ENCODE measurements at regions not wholly inside any gene's neighbourhood (a gene's known extent, or its start where the extent isn't known, plus 50 kb on each side); places are given as distances from the start of the nearest gene placed in this dataset.
A peak's percentile ranks its signal among the peaks of the same experiment; 100 is the strongest.

DNA sequence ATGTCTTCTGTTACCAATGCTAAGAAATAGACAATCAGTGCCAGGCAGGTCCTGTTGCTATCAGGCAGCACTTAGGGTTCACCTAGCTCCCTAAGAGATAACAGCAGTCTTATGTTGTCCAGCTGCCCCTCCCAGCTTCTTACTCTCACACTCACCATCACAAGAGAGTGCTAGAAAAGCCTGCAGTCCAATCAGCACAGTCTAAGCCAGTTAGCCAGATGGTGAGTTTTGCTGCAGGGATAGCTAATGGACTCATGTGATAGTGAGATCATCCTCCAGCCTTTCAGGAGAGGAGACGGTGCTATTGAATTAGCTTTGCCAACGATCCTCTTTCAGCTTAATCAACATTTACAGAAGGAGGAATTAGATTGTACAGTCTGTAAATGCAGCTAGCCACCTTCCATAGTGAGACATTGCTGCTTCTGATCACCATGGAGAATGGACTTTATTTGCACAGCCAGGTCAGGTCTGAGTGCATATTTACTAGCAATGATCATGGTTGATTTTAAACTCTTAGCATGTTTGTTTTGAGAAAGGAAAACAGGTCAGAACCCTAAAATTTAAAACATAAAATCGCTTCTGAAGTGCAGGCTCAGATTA, 438.3 kb downstream of the CENPC start:
- no peak for DNase-seq

DNA sequence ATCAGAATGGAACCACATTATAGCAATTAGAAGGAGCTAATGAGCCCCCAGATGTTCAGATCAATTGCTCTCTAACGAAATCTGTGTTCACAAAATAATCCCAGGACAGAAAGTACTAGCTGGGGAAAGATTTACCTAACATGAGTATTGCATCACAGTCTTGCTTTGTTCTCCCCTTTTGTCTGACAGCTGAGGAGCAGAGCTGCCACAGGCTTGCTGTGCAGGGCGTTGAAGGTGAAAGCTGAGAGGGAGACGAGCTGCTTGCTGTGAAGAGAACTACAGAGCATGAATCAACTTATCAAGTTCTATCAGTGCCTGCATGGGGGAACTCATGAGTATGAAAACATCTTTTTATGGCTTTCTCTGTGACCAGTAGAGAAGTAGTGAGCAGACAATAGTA, 441.2 kb downstream of the CENPC start:
- DNase-seq, result no peak

DNA sequence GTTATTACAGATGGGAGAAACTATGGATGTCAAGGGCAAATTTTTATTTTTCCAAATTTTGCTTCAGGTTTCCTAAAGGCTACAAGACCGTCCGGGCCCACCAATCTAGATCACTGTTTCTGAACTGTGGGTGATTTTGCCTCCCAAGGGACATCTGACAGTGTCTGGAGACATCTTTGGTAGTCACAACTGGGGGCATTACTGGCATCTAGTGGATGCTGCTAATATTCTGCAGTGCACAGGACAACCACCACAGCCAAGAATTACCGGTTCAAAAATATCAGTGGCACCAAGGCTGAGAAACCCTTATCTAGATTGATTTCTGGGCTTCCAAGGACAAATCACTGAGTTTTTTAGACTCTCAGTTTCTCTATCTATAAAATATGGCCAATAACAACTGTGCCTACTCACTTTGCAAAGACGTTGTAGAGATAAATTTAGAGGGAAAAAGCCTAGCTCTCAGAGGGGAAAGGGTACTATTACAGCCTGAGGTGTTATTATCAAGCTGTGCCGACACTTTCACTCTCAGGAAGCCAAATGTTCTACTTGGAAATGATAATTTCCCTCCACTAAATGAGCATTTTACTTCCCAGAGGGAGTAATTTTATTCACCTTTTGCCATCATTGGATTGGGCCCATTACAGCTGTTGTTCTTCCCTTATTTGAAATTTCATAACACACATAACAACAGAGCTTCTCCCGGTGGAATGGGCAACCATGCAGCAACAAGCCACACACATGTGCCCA, 442.1 kb downstream of the CENPC start:
- DNase-seq, result peak; percentile 23

DNA sequence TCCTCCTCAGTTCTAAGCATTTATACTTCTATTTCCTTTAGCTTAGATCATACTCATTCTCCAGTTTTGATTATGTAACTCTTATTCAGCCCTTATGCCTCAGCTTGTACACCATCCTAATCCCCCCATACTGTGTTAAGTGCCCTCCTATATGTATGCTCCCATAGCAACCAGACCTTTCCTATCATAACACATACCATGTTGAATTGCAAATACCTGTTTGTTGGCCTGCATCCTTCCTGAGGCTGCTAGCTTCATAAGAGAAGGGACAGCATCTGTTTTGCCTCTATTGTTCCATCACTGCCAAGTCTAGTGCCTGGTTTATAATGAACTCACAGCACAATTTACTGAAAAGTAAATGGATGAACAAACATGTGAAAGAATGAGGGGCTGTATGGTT, 443.7 kb downstream of the CENPC start:
- no peak for DNase-seq

DNA sequence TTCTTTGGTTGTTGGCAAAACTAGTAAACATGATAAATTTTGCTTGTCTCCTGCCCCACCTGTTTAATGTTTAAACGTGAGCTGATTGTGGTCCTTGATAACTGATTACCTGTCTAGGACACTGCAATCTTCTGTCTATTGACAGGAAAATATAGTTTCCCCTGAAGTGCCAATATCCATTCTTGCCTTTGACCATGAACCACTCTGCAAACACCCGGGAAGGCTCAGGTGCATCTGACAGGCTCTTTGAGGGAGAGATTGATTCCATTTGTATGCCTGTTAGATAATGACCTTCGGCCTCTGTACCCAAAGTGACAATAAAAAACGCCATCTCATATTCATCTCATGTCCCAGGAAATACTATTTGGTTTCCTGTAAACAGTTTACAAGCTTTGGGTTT, 453.0 kb downstream of the CENPC start:
- DNase-seq, result no peak

DNA sequence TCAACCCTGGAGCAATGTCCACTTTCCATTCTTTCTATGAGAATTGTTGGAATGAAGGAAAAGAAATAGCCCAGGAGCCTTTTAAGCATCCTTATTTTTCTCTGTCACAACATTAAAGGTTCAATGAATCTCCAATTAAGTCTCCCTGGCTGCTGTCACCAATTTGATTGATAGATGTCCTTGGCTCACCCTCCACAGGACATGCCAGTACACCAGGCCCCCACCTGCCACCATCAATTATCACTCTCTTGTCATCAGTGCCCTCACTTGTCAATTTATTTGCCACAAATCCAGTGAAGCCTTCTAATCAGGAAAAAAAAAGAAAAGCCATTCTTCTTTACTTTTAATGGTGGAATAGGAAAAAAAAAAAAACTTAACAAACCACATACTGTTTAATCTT, 453.6 kb downstream of the CENPC start:
- DNase-seq, result no peak

DNA sequence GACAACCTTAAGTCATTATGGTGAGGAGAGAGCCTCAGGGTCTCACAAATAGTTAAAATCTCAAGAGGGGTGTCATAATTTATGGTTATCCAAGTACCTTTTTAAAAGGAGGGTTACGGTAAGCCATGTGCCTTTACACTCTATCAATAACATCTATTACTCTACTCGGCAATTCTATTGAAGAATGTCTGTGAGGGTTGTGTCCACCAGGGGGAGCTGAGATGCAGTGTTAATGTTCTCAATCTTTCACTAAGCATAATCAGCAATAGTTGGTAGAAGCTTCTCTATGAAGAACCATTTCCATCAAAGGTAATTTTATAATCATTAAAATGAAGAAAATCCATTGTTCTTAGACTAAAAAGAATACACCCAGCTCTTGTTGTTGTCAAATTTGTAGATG, 457.4 kb downstream of the CENPC start:
- peak; percentile 37 for DNase-seq

DNA sequence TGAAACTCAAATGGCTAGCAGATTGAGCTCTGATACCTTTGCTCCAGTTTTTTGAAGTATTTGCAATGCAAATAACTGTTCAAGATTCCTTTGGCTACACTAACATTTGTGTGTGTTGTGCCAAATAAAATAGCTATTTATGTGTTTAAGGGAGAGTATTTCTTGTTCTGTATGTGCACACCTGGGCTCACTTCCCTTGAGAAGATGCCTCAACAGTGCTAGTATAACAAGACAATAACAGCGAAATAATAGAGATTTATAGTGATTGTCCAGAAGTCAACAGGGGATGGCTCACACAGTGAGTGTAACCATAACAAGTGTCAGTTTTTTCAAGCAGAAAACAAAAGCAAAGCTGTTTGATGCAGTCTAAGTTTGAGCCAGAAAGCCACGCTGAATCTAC, 460.5 kb downstream of the CENPC start:
- DNase-seq, result peak; percentile 52

DNA sequence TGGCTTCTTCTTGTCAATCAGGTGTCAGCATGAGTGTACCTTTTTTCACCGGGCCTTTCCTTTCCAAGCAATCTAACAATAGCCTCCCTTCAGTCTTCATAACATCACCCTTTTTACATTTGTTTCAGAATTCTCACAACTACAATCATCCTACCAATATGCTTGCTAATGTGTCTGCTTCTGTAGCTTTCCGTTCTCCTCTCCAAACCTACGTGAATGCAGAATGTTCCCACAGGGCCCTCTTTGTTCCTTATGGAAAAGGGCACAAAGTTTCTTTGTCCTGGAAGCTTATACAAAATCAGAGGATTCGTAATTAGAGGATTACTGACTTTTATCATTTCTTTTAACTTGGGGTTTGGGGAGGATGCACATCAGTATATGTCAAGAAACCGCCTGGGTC, 461.8 kb downstream of the CENPC start:
- peak; percentile 20 for DNase-seq

DNA sequence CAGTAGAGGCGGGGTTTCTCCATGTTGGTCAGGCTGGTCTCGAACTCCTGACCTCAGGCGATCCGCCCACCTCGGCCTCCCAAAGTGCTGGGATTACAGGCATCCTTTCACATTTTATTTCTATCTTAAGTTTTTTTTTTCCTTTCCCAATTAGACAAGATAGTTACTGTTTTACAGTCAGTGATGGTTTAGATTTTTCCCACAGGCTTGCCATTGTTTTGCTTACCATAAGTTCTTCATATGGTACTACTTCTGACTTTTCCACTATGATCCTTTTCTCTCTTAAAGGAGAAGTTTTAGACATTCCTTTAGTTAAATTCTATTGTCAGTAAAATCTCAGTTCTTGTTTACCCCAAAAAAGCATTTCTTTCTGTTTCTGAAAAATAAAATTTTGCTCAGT, 462.6 kb downstream of the CENPC start:
- DNase-seq, result no peak

DNA sequence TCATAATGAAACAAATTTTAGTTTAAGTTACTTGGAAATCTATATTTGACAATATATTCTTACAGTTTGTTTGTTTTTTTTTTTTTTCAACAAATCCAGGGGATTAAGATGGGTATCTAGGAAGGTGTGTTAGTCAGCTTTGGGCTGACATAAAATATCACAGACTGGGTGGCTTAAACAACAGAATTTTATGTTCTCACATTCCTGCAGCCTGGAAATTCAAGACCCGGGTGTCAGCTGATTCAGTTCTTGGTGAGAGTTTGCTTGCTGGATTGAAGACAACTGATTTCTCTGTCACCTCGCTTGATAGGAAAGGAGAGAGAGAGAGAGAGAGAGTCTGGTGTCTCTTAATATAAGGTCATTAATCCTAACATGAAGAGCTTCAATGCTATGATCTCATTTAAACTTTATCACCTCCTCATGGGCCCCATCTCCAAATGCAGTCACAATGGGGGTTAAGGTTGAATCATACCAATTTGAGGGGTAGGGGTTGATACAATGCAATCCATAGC, 465.2 kb downstream of the CENPC start:
- DNase-seq, result no peak

DNA sequence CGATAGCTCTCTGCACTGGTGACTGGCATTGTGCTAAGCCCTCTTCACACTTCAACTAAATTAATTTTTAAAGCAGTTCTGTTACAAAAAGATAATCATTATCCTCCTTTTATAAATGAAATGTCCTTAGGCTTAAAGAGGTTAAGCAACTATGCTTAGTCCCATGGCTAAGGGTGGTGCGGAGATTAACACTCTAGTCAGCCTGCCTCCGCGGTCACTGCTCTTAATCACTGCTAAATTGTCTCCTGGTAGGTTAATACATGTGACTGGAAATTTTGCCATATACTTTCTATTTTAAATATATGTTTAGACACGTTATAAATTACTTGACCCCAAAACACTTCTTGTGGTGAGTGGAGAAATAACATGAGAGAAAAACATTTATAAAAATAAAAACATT, 473.7 kb downstream of the CENPC start:
- no peak for DNase-seq

DNA sequence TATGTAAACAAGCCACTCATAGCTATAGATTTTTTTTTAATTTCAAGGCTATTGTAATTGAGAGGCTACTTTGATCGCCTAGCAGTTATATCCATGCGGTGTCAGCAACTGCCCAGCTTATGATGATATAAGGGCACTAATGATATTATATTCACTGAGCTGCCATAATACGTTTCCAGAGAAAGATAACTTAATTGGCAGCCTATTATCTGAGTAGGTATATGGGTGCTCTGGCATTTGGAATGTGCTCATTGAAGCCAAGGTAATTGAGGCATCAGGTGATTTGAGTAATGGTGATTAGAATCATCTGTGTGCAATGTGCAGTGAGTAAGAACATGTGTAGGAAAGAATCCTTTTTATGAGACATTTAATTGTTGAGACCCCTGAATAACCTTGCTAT, 490.0 kb downstream of the CENPC start:
- no peak for DNase-seq

DNA sequence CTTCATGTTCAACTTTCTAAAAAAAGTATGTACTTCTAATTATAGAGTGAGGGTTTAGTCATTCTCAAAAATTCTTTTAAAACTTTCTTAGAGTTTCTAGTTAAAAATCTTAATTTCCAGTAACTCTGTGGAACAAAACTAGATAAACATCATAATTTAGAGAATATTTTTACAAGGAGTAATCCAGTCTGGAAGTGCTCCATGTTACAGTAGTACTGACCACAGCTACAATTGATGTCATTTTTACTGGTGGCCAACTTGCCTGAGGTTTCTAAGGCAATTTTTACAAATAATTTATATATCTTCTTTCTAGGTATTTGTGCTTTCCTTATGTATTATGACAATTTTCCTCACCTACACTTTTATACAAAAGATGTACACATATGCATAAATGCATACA, 490.4 kb downstream of the CENPC start:
- no peak for DNase-seq

DNA sequence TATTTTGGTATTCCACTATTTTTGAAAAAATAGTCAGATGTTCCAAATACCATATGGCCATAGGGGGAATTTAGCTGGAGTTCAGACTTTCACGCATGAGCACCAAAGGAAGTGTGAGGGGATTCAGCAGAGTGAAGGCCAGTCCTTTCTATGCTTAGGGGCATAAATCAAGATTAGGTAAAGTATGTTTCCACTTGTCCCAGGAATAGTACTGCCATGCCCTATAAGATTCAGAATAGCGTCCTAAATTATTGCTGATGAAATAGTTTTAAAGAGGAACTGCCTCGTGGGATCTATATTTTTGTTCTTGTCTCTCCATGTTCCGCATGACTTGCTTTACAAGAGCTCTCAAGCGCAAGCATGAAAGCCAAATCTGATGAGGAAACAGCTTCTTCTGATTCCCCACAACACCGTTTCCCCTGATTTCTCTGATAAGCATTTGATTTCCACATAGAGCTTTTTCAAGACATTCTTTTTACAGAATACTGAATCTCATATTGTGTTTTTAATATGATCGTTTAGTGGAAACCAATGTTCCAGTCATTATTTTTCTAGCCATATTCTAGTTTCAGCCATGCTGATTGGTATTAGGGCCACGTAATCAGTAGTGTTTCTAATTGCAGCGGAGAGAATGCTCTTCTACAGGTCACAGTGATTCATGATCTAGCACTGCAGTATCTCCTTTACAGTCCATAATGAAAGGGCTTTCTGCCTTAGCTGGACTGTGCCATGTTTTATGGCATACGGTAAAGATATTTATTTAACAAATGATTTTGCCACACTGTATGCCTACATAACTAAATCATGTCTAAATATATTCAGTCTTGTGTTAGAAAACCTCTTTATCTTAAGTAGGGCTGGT, 492.3 kb downstream of the CENPC start:
- DNase-seq, result no peak

DNA sequence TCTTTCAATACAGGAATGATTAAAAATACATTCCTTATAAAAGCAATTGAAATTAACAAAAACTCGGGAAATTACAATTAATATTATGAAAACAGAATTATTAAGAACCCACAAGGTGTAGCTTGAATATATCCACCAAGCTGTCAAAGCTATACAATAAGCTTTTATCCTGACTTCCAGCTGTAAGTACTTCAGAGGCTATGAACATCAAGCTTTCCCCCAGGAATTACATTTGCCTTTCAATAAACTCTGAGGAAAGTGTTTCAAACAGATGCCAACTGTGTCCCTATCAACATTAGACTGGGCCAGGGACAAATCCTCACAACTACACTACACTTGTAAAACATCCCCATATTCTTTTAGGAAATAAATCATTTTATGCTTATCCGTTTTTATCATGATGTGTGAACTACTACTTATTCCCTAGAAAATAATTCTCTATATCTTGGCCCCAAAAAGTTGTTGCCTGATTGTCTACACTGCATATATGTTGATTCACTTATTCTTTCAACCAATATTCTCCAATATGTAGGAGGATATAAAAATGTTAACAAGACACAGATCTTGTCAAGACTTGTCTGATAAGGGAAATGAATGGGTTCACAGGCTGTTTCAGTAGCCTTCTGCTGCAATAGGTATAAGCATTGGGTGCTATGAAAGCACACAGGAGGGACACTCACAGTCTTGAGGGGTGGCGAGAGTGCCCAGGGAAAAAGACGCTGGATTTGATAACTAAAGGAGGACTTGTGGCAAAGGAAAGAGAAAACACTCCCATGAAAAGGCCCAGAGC, 494.1 kb downstream of the CENPC start:
- DNase-seq, result no peak

DNA sequence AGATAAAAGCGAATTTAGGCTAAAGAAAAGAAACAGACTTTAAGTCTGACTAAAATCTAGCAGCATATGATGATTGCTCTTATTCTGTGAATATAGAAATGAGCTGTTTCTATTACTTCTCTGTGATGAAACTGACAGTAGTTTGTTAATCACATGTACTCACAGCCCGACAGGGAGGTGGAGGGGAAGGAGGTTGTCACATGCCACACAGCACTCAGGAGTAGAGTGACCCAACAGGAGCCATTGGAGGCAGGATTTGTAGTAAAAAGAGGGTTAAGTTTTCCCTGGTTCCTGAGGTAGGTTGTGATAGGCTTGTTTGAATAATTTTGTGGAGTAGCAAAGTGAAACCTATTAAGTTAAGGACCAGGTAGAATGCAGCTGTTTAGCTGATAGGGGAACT, 495.9 kb downstream of the CENPC start:
- no peak for DNase-seq

DNA sequence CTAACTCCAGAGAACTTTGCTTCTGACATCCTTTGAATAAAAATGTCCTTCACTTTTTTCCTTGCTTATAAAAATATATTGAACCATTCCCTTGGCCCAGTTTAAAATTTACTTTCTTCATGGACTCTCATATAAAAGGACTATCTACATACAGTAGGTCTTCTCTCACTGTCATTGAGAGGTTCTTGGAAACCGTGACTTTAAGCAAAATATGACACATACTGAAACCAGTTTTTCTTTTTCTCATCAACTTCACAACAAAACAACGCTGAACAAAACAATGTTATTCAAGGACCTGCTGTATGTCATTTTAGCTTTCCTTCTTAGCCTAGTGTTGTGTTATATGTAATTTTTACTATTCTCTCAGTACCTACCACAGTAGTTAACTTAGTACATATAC, 496.8 kb downstream of the CENPC start:
- DNase-seq, result no peak

DNA sequence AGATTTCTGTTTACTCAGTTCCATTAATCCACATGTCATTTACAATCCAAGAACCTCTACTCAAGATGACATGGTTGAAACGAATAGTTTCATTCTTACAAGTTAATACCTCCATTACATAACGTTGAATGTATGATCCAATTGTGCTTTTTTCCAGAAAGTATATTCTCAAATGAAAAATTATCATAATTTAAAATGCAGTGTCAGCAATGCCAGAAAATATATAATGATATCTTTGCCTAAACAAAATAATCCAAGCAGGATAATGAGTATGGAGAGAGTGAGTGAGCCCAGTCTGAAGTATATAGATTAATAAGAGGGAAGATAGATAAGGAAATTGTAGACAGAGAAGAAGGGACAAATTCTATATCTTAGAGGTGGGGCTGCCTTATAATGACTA, 505.0 kb downstream of the CENPC start:
- DNase-seq, result no peak

DNA sequence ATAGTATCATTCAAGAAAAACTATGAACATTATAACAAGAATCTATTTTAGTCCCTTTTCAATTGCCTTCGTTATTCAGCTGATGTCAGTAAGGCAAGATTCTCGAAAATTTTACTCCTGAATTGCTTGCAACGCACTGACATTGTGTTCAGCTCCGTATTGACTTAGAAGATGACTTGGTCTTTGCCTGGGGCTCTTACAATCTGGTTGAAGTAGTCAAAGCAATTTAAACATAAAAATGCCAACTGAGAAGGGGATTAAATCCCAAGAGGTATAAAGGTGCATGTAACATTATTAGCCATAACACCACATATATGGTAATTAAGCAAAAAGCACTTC, 507.1 kb downstream of the CENPC start:
- DNase-seq, result no peak

DNA sequence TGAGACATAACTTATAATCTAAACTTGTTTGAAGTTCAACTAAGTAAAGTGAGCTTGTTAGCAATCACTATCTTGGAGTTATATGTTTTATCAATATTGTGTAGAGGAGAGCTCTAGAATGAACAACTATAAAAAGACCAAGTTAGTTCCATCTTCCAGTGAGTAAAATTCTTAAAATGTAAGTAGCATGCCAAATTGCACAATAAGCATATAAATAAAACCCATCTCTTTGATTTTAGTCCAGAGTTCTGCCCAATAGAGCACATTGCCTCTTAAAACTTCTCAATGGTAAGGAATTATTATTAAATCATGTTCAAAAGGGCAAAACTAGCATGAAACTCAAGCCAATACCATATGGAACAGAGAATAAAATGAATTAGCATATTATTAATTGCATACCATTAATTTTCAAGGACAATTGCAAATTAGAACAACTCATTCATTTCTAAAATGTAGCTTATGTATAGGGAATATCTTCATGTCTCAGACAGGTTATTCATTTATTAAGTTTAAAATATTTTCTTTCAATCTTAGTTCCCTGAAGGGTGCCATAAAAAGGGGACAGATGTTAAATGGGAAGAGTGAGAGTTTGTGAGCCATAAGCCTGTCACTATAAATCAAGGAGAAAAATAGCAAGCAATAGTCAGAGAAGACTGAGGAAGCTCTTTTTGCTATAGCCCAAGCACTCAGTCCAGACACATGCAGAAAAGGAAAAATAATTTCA, 507.6 kb downstream of the CENPC start:
- DNase-seq, result no peak

DNA sequence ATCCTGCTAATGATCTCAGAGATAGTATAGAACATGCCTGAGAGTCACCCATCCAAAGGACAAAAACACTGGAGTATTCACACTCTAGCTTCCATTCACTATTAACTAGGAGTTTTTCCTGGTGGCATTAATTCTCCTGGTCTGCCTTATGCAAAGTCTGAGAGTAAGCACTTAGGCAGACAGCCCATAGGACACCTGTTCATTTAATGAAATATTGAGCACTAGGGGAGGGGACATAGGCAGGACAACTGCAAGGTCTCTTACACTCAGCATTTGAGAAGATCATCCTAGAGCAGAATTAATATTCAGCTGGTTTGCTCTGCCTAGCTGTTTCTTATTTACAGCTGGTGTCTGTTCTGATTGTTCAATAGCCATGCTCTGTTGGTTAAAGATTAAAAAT, 508.5 kb downstream of the CENPC start:
- no peak for DNase-seq
